ENCODE measurements at regions not wholly inside any gene's neighbourhood (a gene's known extent, or its start where the extent isn't known, plus 50 kb on each side); places are given as distances from the start of the nearest gene placed in this dataset.

DNA sequence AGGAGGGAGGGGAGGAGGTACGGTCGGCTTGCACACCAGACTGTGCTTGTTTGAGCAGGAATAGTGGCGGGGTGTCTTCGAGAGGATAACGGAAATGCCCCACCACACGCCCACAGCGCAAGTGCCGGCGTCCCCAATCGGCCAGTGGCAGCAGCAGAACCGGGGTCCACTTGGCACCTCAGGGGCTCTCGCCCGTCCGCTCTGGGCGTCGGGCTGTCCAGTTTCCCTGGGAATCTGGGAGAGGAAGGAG, 53.7 kb downstream of the CCDC54 start (continued):
- TF ChIP-seq HNRNPLL (IDR thresholded peaks at IDR 0.05; ENCODE audit: low read depth, low read length, poor library complexity, severe bottlenecking): peak; percentile 97
- TF ChIP-seq, protein P1, sequence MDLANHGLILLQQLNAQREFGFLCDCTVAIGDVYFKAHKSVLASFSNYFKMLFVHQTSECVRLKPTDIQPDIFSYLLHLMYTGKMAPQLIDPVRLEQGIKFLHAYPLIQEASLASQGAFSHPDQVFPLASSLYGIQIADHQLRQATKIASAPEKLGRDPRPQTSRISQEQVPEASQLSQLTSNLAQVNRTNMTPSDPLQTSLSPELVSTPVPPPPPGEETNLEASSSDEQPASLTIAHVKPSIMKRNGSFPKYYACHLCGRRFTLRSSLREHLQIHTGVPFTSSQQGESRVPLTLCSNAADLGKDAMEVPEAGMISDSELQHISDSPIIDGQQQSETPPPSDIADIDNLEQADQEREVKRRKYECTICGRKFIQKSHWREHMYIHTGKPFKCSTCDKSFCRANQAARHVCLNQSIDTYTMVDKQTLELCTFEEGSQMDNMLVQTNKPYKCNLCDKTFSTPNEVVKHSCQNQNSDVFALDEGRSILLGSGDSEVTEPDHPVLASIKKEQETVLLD (CRISPR knock-in tag; IDR thresholded peaks at IDR 0.05; ENCODE audit: low read depth): 0 out of 2 replicates have a peak, but pooled peaks have one; percentile 32

DNA sequence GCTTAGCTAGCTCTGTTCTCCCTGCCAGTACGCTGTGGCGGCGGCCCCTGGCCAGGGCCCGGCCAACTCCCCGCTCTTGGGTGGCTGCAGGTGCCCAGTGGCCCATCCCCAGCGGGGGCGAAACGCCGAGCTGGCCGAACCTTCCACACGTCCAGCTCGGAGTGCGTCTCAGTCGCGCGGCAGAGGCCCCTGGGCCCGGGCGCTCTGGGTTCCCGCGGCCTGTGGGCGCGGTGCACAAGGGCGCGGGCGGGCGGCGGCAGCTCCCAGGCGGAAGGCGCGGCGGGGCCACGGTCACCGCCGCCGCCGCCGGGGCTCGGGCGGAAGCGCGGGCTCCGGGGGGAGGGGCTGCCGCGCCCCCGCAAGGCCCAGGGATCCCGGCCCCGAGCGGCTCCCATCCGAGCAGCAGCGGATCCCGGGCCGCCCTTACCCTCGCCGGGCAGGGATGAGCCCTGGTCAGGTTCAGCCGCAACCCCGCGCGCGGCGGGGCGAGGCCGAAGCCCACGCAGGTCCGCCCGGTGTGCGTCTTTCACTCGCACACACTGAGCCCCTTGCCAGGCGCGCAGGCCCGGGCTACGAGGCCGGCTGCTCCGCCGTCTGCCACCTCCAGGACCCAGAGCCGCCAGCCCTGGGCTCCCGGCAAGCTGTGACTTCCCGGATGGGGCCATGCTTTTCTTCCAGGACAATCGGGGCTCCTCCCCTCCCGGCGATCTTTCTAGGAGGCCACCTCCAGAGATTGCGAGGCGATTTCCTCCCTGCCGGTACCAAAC, 54.2 kb downstream of the CCDC54 start:
- no peaks in the 10 kb centered on the region for H4K20me1 ChIP-seq (ENCODE audit: insufficient read depth, low read length)
- peaks cover 0 to 25% of the 10 kb centered on the region in 2 experiments; a peak in 3 of 5 replicates for H3K27me3 ChIP-seq (ENCODE audit: control insufficient read depth in 1 of 2, insufficient read depth in 2 of 2, low read length in 2 of 2)
- WGBS (ENCODE audit: low lambda C conversion rate): no CpG with 5 or more reads among the region's 83 CpGs
- H3K4me2 ChIP-seq (ENCODE audit: low read depth, low read length): peak overlapping the region; percentile 88
- H3K9me3 ChIP-seq (ENCODE audit: low read length): no peaks in the 10 kb centered on the region
- in situ Hi-C loops (cut with HindIII; ENCODE audit: extremely low pct_ligation_motif_present, low pct_unique_long_range_greater_than_20kb): no loop called here
- peak overlapping the region; percentile 45; the same call in 1 of the 2 replicates for H3K9ac ChIP-seq (ENCODE audit: insufficient read depth, low read depth, low read length)
- H3K4me1 ChIP-seq (ENCODE audit: insufficient read depth, low read length): peaks cover 27% of the 10 kb centered on the region
- DNase-seq (ENCODE audit: low spot score): no peak
- H2AFZ ChIP-seq (ENCODE audit: low read length): peak overlapping the region; percentile 79
- ATAC-seq: peak; percentile 77
- BruUV-seq (replicated peaks): no TSS peak
- H3K36me3 ChIP-seq (replicated peaks in 1 of 2; ENCODE audit: control insufficient read depth in 1 of 2, insufficient read depth in 2 of 2, low read length in 2 of 2): no peaks in the 10 kb centered on the region
- intact Hi-C loops (cut with micrococcal nuclease; ENCODE audit: unreplicated experiment): loop anchor here (2.0 to 5.0 kb wide), 3 partner anchors 91 to 161 kb away; partner anchors contain the start of gene BBX
- no peak for FAIRE-seq
- H3K4me3 ChIP-seq (replicated peaks in 1 of 3; ENCODE audit: insufficient read depth in 1 of 3, low read depth in 2 of 3, low read length in 3 of 3): peak overlapping the region; percentile 63 to 79 (median 67)
- POLR2A ChIA-PET: no interaction called here
- H3K27ac ChIP-seq (ENCODE audit: extremely low read length, insufficient read depth, low read length): no peak overlapping the region
- no peaks in the 10 kb centered on the region for H3K79me2 ChIP-seq (ENCODE audit: insufficient read depth, low read length)
- CTCF ChIA-PET (ENCODE audit: low intra/inter-chr PET ratio, low total read pairs): no interaction called here
- no peak for TF ChIP-seq NFE2L1 (CRISPR knock-in tag; IDR thresholded peaks at IDR 0.05; ENCODE audit: borderline replicate concordance)
- peak; percentile 51 for TF ChIP-seq ZFX (CRISPR knock-in tag; IDR thresholded peaks at IDR 0.05; ENCODE audit: low read depth)
- TF ChIP-seq ZNF383 (CRISPR knock-in tag; IDR thresholded peaks at IDR 0.05; ENCODE audit: borderline replicate concordance): no peak
- TF ChIP-seq ZNF891 (CRISPR knock-in tag; IDR thresholded peaks at IDR 0.05): no peak
- TF ChIP-seq SUZ12 (IDR thresholded peaks at IDR 0.05; ENCODE audit: low read depth, low read length): no peak
- TF ChIP-seq ZNF317 (CRISPR knock-in tag; IDR thresholded peaks at IDR 0.05): no peak
- no peak for TF ChIP-seq KLF16 (CRISPR knock-in tag; IDR thresholded peaks at IDR 0.05)
- TF ChIP-seq ZFP41 (CRISPR knock-in tag; IDR thresholded peaks at IDR 0.05; ENCODE audit: borderline replicate concordance): no peak
- TF ChIP-seq, protein P2, sequence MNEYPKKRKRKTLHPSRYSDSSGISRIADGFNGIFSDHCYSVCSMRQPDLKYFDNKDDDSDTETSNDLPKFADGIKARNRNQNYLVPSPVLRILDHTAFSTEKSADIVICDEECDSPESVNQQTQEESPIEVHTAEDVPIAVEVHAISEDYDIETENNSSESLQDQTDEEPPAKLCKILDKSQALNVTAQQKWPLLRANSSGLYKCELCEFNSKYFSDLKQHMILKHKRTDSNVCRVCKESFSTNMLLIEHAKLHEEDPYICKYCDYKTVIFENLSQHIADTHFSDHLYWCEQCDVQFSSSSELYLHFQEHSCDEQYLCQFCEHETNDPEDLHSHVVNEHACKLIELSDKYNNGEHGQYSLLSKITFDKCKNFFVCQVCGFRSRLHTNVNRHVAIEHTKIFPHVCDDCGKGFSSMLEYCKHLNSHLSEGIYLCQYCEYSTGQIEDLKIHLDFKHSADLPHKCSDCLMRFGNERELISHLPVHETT (CRISPR knock-in tag; conservative IDR thresholded peaks at IDR 0.05): no peak
- no peak for TF ChIP-seq EHMT2 (IDR thresholded peaks at IDR 0.05; ENCODE audit: borderline replicate concordance, low read depth, low read length)
- no peak for TF ChIP-seq MTA3 (CRISPR knock-in tag; IDR thresholded peaks at IDR 0.05)
- TF ChIP-seq, protein P3, sequence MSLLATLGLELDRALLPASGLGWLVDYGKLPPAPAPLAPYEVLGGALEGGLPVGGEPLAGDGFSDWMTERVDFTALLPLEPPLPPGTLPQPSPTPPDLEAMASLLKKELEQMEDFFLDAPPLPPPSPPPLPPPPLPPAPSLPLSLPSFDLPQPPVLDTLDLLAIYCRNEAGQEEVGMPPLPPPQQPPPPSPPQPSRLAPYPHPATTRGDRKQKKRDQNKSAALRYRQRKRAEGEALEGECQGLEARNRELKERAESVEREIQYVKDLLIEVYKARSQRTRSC (CRISPR knock-in tag; IDR thresholded peaks at IDR 0.05; ENCODE audit: low read depth): no peak
- TF ChIP-seq RNF2 (conservative IDR thresholded peaks at IDR 0.05; ENCODE audit: low read depth): no peak
- TF ChIP-seq ZNF556 (CRISPR knock-in tag; IDR thresholded peaks at IDR 0.05; ENCODE audit: borderline replicate concordance): no peak
- TF ChIP-seq, protein P4, sequence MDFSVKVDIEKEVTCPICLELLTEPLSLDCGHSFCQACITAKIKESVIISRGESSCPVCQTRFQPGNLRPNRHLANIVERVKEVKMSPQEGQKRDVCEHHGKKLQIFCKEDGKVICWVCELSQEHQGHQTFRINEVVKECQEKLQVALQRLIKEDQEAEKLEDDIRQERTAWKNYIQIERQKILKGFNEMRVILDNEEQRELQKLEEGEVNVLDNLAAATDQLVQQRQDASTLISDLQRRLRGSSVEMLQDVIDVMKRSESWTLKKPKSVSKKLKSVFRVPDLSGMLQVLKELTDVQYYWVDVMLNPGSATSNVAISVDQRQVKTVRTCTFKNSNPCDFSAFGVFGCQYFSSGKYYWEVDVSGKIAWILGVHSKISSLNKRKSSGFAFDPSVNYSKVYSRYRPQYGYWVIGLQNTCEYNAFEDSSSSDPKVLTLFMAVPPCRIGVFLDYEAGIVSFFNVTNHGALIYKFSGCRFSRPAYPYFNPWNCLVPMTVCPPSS (IDR thresholded peaks at IDR 0.05): no peak
- no peak for TF ChIP-seq NFIB (CRISPR knock-in tag; IDR thresholded peaks at IDR 0.05; ENCODE audit: borderline replicate concordance)
